ENCODE measurements at regions not wholly inside any gene's neighbourhood (a gene's known extent, or its start where the extent isn't known, plus 50 kb on each side); places are given as distances from the start of the nearest gene placed in this dataset.

- Histone ChIP-seq H3K9me2 (ENCODE audit: insufficient read depth) (no peaks in the 10 kb centered on the region), H3K4me1 (ENCODE audit: insufficient read depth) (no peaks in the 10 kb centered on the region), H3K27ac (ENCODE audit: low read depth) (no peak overlapping the region), H3K27me3 (ENCODE audit: insufficient read depth) (no peaks in the 10 kb centered on the region), H3K79me2 (replicated peaks; ENCODE audit: insufficient read depth) (no peaks in the 10 kb centered on the region), H3K4me2 (no peak overlapping the region), H2AFZ (no peak overlapping the region), H3F3A (replicated peaks; ENCODE audit: low read depth) (no peaks in the 10 kb centered on the region), H4K20me1 (replicated peaks; ENCODE audit: insufficient read depth) (no peaks in the 10 kb centered on the region), H3K4me3 (no peak overlapping the region), H3K36me3 (ENCODE audit: insufficient read depth) (no peaks in the 10 kb centered on the region)
- no peak overlapping the region for H3K27ac Mint-ChIP-seq
- no peak overlapping the region for H3K4me3 Mint-ChIP-seq
- no peaks in the 10 kb centered on the region for H3K9me3 Mint-ChIP-seq
- TF ChIP-seq, protein P1, sequence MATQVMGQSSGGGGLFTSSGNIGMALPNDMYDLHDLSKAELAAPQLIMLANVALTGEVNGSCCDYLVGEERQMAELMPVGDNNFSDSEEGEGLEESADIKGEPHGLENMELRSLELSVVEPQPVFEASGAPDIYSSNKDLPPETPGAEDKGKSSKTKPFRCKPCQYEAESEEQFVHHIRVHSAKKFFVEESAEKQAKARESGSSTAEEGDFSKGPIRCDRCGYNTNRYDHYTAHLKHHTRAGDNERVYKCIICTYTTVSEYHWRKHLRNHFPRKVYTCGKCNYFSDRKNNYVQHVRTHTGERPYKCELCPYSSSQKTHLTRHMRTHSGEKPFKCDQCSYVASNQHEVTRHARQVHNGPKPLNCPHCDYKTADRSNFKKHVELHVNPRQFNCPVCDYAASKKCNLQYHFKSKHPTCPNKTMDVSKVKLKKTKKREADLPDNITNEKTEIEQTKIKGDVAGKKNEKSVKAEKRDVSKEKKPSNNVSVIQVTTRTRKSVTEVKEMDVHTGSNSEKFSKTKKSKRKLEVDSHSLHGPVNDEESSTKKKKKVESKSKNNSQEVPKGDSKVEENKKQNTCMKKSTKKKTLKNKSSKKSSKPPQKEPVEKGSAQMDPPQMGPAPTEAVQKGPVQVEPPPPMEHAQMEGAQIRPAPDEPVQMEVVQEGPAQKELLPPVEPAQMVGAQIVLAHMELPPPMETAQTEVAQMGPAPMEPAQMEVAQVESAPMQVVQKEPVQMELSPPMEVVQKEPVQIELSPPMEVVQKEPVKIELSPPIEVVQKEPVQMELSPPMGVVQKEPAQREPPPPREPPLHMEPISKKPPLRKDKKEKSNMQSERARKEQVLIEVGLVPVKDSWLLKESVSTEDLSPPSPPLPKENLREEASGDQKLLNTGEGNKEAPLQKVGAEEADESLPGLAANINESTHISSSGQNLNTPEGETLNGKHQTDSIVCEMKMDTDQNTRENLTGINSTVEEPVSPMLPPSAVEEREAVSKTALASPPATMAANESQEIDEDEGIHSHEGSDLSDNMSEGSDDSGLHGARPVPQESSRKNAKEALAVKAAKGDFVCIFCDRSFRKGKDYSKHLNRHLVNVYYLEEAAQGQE (IDR thresholded peaks at IDR 0.05; ENCODE audit: unreplicated experiment), result no peak
- TF ChIP-seq ZNF114 (CRISPR knock-in tag; IDR thresholded peaks at IDR 0.05) (no peak), NANOG (IDR thresholded peaks at IDR 0.05; ENCODE audit: borderline replicate concordance) (no peak), CREB1 (CRISPR knock-in tag; IDR thresholded peaks at IDR 0.05; ENCODE audit: low read depth) (no peak)
- TF ChIP-seq, protein P2, sequence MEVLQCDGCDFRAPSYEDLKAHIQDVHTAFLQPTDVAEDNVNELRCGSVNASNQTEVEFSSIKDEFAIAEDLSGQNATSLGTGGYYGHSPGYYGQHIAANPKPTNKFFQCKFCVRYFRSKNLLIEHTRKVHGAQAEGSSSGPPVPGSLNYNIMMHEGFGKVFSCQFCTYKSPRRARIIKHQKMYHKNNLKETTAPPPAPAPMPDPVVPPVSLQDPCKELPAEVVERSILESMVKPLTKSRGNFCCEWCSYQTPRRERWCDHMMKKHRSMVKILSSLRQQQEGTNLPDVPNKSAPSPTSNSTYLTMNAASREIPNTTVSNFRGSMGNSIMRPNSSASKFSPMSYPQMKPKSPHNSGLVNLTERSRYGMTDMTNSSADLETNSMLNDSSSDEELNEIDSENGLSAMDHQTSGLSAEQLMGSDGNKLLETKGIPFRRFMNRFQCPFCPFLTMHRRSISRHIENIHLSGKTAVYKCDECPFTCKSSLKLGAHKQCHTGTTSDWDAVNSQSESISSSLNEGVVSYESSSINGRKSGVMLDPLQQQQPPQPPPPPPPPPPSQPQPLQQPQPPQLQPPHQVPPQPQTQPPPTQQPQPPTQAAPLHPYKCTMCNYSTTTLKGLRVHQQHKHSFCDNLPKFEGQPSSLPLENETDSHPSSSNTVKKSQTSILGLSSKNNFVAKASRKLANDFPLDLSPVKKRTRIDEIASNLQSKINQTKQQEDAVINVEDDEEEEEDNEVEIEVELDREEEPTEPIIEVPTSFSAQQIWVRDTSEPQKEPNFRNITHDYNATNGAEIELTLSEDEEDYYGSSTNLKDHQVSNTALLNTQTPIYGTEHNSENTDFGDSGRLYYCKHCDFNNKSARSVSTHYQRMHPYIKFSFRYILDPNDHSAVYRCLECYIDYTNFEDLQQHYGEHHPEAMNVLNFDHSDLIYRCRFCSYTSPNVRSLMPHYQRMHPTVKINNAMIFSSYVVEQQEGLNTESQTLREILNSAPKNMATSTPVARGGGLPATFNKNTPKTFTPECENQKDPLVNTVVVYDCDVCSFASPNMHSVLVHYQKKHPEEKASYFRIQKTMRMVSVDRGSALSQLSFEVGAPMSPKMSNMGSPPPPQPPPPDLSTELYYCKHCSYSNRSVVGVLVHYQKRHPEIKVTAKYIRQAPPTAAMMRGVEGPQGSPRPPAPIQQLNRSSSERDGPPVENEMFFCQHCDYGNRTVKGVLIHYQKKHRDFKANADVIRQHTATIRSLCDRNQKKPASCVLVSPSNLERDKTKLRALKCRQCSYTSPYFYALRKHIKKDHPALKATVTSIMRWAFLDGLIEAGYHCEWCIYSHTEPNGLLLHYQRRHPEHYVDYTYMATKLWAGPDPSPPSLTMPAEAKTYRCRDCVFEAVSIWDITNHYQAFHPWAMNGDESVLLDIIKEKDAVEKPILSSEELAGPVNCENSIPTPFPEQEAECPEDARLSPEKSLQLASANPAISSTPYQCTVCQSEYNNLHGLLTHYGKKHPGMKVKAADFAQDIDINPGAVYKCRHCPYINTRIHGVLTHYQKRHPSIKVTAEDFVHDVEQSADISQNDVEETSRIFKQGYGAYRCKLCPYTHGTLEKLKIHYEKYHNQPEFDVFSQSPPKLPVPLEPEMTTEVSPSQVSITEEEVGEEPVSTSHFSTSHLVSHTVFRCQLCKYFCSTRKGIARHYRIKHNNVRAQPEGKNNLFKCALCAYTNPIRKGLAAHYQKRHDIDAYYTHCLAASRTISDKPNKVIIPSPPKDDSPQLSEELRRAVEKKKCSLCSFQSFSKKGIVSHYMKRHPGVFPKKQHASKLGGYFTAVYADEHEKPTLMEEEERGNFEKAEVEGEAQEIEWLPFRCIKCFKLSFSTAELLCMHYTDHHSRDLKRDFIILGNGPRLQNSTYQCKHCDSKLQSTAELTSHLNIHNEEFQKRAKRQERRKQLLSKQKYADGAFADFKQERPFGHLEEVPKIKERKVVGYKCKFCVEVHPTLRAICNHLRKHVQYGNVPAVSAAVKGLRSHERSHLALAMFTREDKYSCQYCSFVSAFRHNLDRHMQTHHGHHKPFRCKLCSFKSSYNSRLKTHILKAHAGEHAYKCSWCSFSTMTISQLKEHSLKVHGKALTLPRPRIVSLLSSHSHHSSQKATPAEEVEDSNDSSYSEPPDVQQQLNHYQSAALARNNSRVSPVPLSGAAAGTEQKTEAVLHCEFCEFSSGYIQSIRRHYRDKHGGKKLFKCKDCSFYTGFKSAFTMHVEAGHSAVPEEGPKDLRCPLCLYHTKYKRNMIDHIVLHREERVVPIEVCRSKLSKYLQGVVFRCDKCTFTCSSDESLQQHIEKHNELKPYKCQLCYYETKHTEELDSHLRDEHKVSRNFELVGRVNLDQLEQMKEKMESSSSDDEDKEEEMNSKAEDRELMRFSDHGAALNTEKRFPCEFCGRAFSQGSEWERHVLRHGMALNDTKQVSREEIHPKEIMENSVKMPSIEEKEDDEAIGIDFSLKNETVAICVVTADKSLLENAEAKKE (CRISPR knock-in tag; IDR thresholded peaks at IDR 0.05), result no peak
- DNase-seq (ENCODE audit: low spot score), result no peak
- peaks cover 4% of the 10 kb centered on the region for H3K27me3 Mint-ChIP-seq (ENCODE audit: insufficient read depth, low read depth, poor library complexity)
- no peak for ATAC-seq
- no peaks in the 10 kb centered on the region for H3K36me3 Mint-ChIP-seq (ENCODE audit: low read depth)
- H3K4me1 Mint-ChIP-seq, result no peaks in the 10 kb centered on the region; the same call in 2 of the 3 replicates
Observed at GRCh38 chr6:169839898-169840631, 88.6 kb downstream of the ERMARD start.

All from GM23338 (cell line).